GM12878 (cell line): ENCODE measurements at regions not wholly inside any gene's neighbourhood (a gene's known extent, or its start where the extent isn't known, plus 50 kb on each side); places are given as distances from the start of the nearest gene placed in this dataset.

ENCODE experiments used
- ATF7 ChIP-seq: fragments of 450-650 bp; IDR thresholded peaks from 2 replicates; pipeline ENCODE4 v1.6.1; 2016; ENCODE audit warnings: low read depth, mild to moderate bottlenecking
- BMI1 ChIP-seq: fragments of 450-650 bp; IDR thresholded peaks from 2 replicates; pipeline ENCODE4 v1.6.1; 2016; ENCODE audit warnings: mild to moderate bottlenecking, moderate library complexity, borderline replicate concordance
- BRCA1 ChIP-seq: IDR thresholded peaks from 2 replicates; pipeline ENCODE4 v1.6.1; 2011; ENCODE audit warnings: low read depth, low read length, improper control_type of control experiment
- CHD1 ChIP-seq: IDR thresholded peaks from 2 replicates; pipeline ENCODE4 v1.6.1; 2012; ENCODE audit warnings: low read depth, low read length, improper control_type of control experiment
- CHD4 ChIP-seq: fragments of 200-600 bp; sonication (generic); IDR thresholded peaks from 2 replicates; pipeline ENCODE4 v1.6.1; 2016; ENCODE audit warnings: mild to moderate bottlenecking
- GABPA ChIP-seq: IDR thresholded peaks from 2 replicates; pipeline ENCODE4 v1.6.1; 2014; ENCODE audit warnings: antibody characterized with exemption, low read depth, mild to moderate bottlenecking, inconsistent platforms
- IKZF2 ChIP-seq, 2 experiments: fragments of 450-650 bp; IDR thresholded peaks; 2 replicates each; pipeline ENCODE4 v1.6.1; 2017; ENCODE audit warnings: mild to moderate bottlenecking in 2 of 2, moderate library complexity in 2 of 2
- POLR2A ChIP-seq: IDR thresholded peaks from 2 replicates; pipeline ENCODE4 v1.6.1; 2011; ENCODE audit warnings: low read depth, mild to moderate bottlenecking, low read length
- SP1 ChIP-seq: IDR thresholded peaks from one replicate; pipeline ENCODE4 v1.6.1; 2011; ENCODE audit warnings: low read depth, low read length
- STAT1 ChIP-seq: fragments of 450-650 bp; conservative IDR thresholded peaks from 2 replicates; pipeline ENCODE4 v1.6.1; 2014; ENCODE audit warnings: antibody characterized with exemption, mild to moderate bottlenecking
- TBL1XR1 ChIP-seq: IDR thresholded peaks from 2 replicates; pipeline ENCODE4 v1.6.1; 2012; ENCODE audit warnings: low read depth, low read length, improper control_type of control experiment
- ZBED1 ChIP-seq: IDR thresholded peaks from 2 replicates; pipeline ENCODE4 v1.6.1; 2016; ENCODE audit warnings: borderline replicate concordance
- ZZZ3 ChIP-seq: IDR thresholded peaks from 2 replicates; pipeline ENCODE4 v1.6.1; 2011; ENCODE audit warnings: low read depth; ENCODE audit not compliant: control insufficient read depth, insufficient read length
- TF ChIP-seq, protein P1 (sequence below): IDR thresholded peaks from 2 replicates; pipeline ENCODE4 v1.6.1; 2011; ENCODE audit warnings: mild to moderate bottlenecking, low read depth, low read length, moderate library complexity; ENCODE audit not compliant: insufficient replicate concordance
- TF ChIP-seq, protein P2 (sequence below): fragments of 450-650 bp; IDR thresholded peaks from 2 replicates; pipeline ENCODE4 v1.6.1; 2018; ENCODE audit warnings: borderline replicate concordance, mild to moderate bottlenecking; ENCODE audit not compliant: partially characterized antibody
- TF ChIP-seq, protein P3 (sequence below): IDR thresholded peaks from 2 replicates; pipeline ENCODE4 v1.6.1; 2011; ENCODE audit warnings: low read depth, low read length, improper control_type of control experiment, borderline replicate concordance
- TF ChIP-seq, protein P4 (sequence below): fragments of 450-650 bp; IDR thresholded peaks from 2 replicates; pipeline ENCODE4 v1.6.1; 2018; ENCODE audit warnings: mild to moderate bottlenecking, low read depth, moderate library complexity; ENCODE audit not compliant: partially characterized antibody
- TF ChIP-seq, protein P5 (sequence below): IDR thresholded peaks from 2 replicates; pipeline ENCODE4 v1.6.1; 2012; ENCODE audit warnings: mild to moderate bottlenecking, low read depth, low read length
- TF ChIP-seq, protein P6 (sequence below), 3 experiments: IDR thresholded peaks in 2 of 3; conservative IDR thresholded peaks in 1 of 3; 2 replicates each; pipeline ENCODE4 v1.5.1; 2011; ENCODE audit warnings: low read depth in 3 of 3, low read length in 3 of 3, mild to moderate bottlenecking in 3 of 3, control low read depth in 2 of 3, moderate library complexity in 2 of 3, inconsistent platforms in 1 of 3, mixed read lengths in 1 of 3; ENCODE audit not compliant: control insufficient read depth in 2 of 3, insufficient read depth in 1 of 3; ENCODE audit errors: extremely low read depth in 1 of 3

DNA sequence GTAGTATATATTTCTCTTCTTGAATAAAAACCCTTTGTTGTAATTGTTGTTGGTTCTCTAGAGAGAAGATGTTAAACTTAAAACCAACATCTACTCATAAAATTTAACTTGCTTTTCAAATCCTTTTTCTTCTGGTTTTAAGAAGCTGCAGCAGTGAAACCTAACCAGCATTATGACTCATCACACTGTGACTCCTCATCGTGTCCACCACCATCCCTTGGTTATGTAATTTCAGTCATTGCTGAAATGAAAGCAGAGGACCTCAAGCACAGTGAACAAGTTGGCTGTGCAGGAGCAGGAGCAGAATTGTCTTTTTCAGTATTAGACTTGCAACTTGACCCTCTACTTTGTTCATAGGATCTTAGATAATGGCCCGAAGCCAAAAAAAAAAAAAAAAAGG lies 64.9 kb upstream of the HTR2A start (continued):
- TF ChIP-seq STAT1 (no peak), BMI1 (no peak), BRCA1 (no peak), POLR2A (no peak), ATF7 (no peak), CHD1 (no peak), ZBED1 (no peak; the same call in 1 of the 2 replicates), ZZZ3 (no peak), SP1 (no peak), IKZF2 (IDR thresholded peaks at IDR 0.05) (peak; percentile 16 to 22; a peak in 2 of 4 replicates), CHD4 (no peak), GABPA (no peak), TBL1XR1 (no peak)
- TF ChIP-seq, protein P1, sequence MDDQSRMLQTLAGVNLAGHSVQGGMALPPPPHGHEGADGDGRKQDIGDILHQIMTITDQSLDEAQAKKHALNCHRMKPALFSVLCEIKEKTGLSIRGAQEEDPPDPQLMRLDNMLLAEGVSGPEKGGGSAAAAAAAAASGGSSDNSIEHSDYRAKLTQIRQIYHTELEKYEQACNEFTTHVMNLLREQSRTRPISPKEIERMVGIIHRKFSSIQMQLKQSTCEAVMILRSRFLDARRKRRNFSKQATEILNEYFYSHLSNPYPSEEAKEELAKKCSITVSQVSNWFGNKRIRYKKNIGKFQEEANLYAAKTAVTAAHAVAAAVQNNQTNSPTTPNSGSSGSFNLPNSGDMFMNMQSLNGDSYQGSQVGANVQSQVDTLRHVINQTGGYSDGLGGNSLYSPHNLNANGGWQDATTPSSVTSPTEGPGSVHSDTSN, result no peak
- TF ChIP-seq, protein P2, sequence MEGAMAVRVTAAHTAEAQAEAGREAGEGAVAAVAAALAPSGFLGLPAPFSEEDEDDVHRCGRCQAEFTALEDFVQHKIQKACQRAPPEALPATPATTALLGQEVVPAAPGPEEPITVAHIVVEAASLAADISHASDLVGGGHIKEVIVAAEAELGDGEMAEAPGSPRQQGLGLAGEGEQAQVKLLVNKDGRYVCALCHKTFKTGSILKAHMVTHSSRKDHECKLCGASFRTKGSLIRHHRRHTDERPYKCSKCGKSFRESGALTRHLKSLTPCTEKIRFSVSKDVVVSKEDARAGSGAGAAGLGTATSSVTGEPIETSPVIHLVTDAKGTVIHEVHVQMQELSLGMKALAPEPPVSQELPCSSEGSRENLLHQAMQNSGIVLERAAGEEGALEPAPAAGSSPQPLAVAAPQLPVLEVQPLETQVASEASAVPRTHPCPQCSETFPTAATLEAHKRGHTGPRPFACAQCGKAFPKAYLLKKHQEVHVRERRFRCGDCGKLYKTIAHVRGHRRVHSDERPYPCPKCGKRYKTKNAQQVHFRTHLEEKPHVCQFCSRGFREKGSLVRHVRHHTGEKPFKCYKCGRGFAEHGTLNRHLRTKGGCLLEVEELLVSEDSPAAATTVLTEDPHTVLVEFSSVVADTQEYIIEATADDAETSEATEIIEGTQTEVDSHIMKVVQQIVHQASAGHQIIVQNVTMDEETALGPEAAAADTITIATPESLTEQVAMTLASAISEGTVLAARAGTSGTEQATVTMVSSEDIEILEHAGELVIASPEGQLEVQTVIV, result no peak
- TF ChIP-seq, protein P3, sequence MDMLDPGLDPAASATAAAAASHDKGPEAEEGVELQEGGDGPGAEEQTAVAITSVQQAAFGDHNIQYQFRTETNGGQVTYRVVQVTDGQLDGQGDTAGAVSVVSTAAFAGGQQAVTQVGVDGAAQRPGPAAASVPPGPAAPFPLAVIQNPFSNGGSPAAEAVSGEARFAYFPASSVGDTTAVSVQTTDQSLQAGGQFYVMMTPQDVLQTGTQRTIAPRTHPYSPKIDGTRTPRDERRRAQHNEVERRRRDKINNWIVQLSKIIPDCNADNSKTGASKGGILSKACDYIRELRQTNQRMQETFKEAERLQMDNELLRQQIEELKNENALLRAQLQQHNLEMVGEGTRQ, result no peak
- TF ChIP-seq, protein P4, sequence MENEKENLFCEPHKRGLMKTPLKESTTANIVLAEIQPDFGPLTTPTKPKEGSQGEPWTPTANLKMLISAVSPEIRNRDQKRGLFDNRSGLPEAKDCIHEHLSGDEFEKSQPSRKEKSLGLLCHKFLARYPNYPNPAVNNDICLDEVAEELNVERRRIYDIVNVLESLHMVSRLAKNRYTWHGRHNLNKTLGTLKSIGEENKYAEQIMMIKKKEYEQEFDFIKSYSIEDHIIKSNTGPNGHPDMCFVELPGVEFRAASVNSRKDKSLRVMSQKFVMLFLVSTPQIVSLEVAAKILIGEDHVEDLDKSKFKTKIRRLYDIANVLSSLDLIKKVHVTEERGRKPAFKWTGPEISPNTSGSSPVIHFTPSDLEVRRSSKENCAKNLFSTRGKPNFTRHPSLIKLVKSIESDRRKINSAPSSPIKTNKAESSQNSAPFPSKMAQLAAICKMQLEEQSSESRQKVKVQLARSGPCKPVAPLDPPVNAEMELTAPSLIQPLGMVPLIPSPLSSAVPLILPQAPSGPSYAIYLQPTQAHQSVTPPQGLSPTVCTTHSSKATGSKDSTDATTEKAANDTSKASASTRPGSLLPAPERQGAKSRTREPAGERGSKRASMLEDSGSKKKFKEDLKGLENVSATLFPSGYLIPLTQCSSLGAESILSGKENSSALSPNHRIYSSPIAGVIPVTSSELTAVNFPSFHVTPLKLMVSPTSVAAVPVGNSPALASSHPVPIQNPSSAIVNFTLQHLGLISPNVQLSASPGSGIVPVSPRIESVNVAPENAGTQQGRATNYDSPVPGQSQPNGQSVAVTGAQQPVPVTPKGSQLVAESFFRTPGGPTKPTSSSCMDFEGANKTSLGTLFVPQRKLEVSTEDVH, result no peak
- TF ChIP-seq, protein P5, sequence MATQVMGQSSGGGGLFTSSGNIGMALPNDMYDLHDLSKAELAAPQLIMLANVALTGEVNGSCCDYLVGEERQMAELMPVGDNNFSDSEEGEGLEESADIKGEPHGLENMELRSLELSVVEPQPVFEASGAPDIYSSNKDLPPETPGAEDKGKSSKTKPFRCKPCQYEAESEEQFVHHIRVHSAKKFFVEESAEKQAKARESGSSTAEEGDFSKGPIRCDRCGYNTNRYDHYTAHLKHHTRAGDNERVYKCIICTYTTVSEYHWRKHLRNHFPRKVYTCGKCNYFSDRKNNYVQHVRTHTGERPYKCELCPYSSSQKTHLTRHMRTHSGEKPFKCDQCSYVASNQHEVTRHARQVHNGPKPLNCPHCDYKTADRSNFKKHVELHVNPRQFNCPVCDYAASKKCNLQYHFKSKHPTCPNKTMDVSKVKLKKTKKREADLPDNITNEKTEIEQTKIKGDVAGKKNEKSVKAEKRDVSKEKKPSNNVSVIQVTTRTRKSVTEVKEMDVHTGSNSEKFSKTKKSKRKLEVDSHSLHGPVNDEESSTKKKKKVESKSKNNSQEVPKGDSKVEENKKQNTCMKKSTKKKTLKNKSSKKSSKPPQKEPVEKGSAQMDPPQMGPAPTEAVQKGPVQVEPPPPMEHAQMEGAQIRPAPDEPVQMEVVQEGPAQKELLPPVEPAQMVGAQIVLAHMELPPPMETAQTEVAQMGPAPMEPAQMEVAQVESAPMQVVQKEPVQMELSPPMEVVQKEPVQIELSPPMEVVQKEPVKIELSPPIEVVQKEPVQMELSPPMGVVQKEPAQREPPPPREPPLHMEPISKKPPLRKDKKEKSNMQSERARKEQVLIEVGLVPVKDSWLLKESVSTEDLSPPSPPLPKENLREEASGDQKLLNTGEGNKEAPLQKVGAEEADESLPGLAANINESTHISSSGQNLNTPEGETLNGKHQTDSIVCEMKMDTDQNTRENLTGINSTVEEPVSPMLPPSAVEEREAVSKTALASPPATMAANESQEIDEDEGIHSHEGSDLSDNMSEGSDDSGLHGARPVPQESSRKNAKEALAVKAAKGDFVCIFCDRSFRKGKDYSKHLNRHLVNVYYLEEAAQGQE, result no peak
- TF ChIP-seq, protein P6, sequence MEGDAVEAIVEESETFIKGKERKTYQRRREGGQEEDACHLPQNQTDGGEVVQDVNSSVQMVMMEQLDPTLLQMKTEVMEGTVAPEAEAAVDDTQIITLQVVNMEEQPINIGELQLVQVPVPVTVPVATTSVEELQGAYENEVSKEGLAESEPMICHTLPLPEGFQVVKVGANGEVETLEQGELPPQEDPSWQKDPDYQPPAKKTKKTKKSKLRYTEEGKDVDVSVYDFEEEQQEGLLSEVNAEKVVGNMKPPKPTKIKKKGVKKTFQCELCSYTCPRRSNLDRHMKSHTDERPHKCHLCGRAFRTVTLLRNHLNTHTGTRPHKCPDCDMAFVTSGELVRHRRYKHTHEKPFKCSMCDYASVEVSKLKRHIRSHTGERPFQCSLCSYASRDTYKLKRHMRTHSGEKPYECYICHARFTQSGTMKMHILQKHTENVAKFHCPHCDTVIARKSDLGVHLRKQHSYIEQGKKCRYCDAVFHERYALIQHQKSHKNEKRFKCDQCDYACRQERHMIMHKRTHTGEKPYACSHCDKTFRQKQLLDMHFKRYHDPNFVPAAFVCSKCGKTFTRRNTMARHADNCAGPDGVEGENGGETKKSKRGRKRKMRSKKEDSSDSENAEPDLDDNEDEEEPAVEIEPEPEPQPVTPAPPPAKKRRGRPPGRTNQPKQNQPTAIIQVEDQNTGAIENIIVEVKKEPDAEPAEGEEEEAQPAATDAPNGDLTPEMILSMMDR (IDR thresholded peaks at IDR 0.05 in 2 of 3, conservative IDR thresholded peaks at IDR 0.05 in 1 of 3; ENCODE audit: control insufficient read depth in 2 of 3, extremely low read depth in 1 of 3, insufficient read depth in 1 of 3, low read depth in 3 of 3, low read length in 3 of 3), result no peak
